ENCODE measurements at regions not wholly inside any gene's neighbourhood (a gene's known extent, or its start where the extent isn't known, plus 50 kb on each side); places are given as distances from the start of the nearest gene placed in this dataset.

GRCh38 chr5:32933692-32934091 lies 222.6 kb downstream of the NPR3 start:
- ChIA-PET CTCF (interaction anchor here (0.9 kb wide), 1 partner anchor 15 kb away, joined by 3 read pairs; no protein-coding TSS in a partner anchor), POLR2A (no interaction called here)
- no peak for TF ChIP-seq CTCF (IDR thresholded peaks at IDR 0.05; ENCODE audit: control extremely low read depth, extremely low read depth, low read depth, missing control alignments)
- no peak for DNase-seq (ENCODE audit: extremely low spot score)

- ChIA-PET CTCF (no interaction called here), POLR2A (no interaction called here)
- TF ChIP-seq CTCF (IDR thresholded peaks at IDR 0.05; ENCODE audit: control extremely low read depth, extremely low read depth, low read depth, missing control alignments): no peak
- DNase-seq (ENCODE audit: extremely low spot score): no peak
These were observed 223.4 kb downstream of the NPR3 start for GRCh38 chr5:32934529-32934928.

GRCh38 chr5:32935283-32935682 lies 224.2 kb downstream of the NPR3 start:
- CTCF ChIA-PET: no interaction called here
- TF ChIP-seq CTCF (IDR thresholded peaks at IDR 0.05; ENCODE audit: control extremely low read depth, extremely low read depth, low read depth, missing control alignments): no peak
- no peak for DNase-seq (ENCODE audit: extremely low spot score)
- POLR2A ChIA-PET: no interaction called here

- ChIA-PET CTCF (no interaction called here), POLR2A (no interaction called here)
- TF ChIP-seq CTCF (IDR thresholded peaks at IDR 0.05; ENCODE audit: control extremely low read depth, extremely low read depth, low read depth, missing control alignments): no peak
- no peak for DNase-seq (ENCODE audit: extremely low spot score)
These were observed 225.2 kb downstream of the NPR3 start for GRCh38 chr5:32936329-32936728.

GRCh38 chr5:32942225-32942989 lies 231.3 kb downstream of the NPR3 start:
- POLR2A ChIA-PET: no interaction called here
- TF ChIP-seq CTCF (IDR thresholded peaks at IDR 0.05; ENCODE audit: control extremely low read depth, extremely low read depth, low read depth, missing control alignments): peak; percentile 32
- peak; percentile 30 for DNase-seq (ENCODE audit: extremely low spot score)
- CTCF ChIA-PET: interaction anchor here (0.6 to 1.0 kb wide), 2 partner anchors 9 to 11 kb away, joined by 3 to 4 read pairs; no protein-coding TSS in a partner anchor

GRCh38 chr5:32949286-32949970 lies 238.3 kb downstream of the NPR3 start:
- ChIA-PET CTCF (interaction anchor here (0.7 to 1.6 kb wide), 3 partner anchors 8 to 14 kb away, joined by 4 to 6 read pairs (median 4); no protein-coding TSS in a partner anchor), POLR2A (no interaction called here)
- DNase-seq (ENCODE audit: extremely low spot score): no peak
- no peak for TF ChIP-seq CTCF (IDR thresholded peaks at IDR 0.05; ENCODE audit: control extremely low read depth, extremely low read depth, low read depth, missing control alignments)

All from GM10248 (cell line).